HUES64 (cell line): ENCODE measurements at regions not wholly inside any gene's neighbourhood (a gene's known extent, or its start where the extent isn't known, plus 50 kb on each side); places are given as distances from the start of the nearest gene placed in this dataset.
"Not testable (repeated sequence)": the region's sequence is repeated elsewhere in the genome, so short reads cannot be mapped to it uniquely, and the experiment has no call there.

ENCODE experiments used
- H3K27ac ChIP-seq: 2 replicates; pipeline ENCODE4 v1.7.0; 2013; ENCODE audit warnings: low read depth, low read length, inconsistent platforms
- H3K27me3 ChIP-seq: 2 replicates; pipeline ENCODE4 v1.6.1; 2013; ENCODE audit warnings: mild to moderate bottlenecking, low read length; ENCODE audit not compliant: insufficient read depth
- H3K36me3 ChIP-seq: 2 replicates; pipeline ENCODE4 v1.6.1; 2013; ENCODE audit warnings: mild to moderate bottlenecking, low read length; ENCODE audit not compliant: insufficient read depth
- H3K4me1 ChIP-seq: 2 replicates; pipeline ENCODE4 v1.6.1; 2013; ENCODE audit warnings: mild to moderate bottlenecking, low read length, moderate library complexity; ENCODE audit not compliant: insufficient read depth
- H3K4me3 ChIP-seq: 2 replicates; pipeline ENCODE4 v1.5.1; 2013; ENCODE audit warnings: mild to moderate bottlenecking, low read length, moderate library complexity
- H3K9ac ChIP-seq: 2 replicates; pipeline ENCODE4 v1.6.1; 2013; ENCODE audit warnings: mild to moderate bottlenecking, low read depth, low read length
- H3K9me3 ChIP-seq: 2 replicates; pipeline ENCODE4 v1.6.1; 2013; ENCODE audit warnings: low read depth, low read length; ENCODE audit not compliant: insufficient read depth
- WGBS: fragments of 150-250, 120-280 bp; methylation state at CpG from one replicate; pipeline ENCODE4 v1.1.7; 2013; ENCODE audit warnings: missing lambda C conversion rate; 5-methylcytosine and 5-hydroxymethylcytosine counted together

GRCh38 chr5:82421119-82421518 lies 143.0 kb upstream of the RPS23 start:
- Histone ChIP-seq H3K27me3 (no peaks in the 10 kb centered on the region), H3K9ac (no peak overlapping the region), H3K27ac (no peak overlapping the region), H3K36me3 (no peaks in the 10 kb centered on the region), H3K9me3 (no peaks in the 10 kb centered on the region), H3K4me1 (peaks cover 18% of the 10 kb centered on the region; the same call in 1 of the 2 replicates), H3K4me3 (no peak overlapping the region)
- 92% methylated on average over 3 of the region's 3 CpGs for WGBS

- H3K9me3 ChIP-seq, H3K36me3 ChIP-seq, H3K9ac ChIP-seq, H3K27ac ChIP-seq, H3K4me3 ChIP-seq, H3K27me3 ChIP-seq: not testable (repeated sequence)
- H3K4me1 ChIP-seq: peaks cover 18% of the 10 kb centered on the region; the same call in 1 of the 2 replicates
- WGBS: 92% methylated on average over 4 of the region's 4 CpGs
Measured at GRCh38 chr5:82420524-82420923, 142.4 kb upstream of the RPS23 start.

GRCh38 chr5:82419559-82420332 lies 141.6 kb upstream of the RPS23 start:
- 41% methylated on average over 6 of the region's 6 CpGs for WGBS
- Histone ChIP-seq H3K4me1 (peaks cover 18% of the 10 kb centered on the region; the same call in 1 of the 2 replicates), H3K27ac (no peak overlapping the region), H3K36me3 (no peaks in the 10 kb centered on the region), H3K4me3 (no peak overlapping the region), H3K9me3 (no peaks in the 10 kb centered on the region), H3K9ac (no peak overlapping the region), H3K27me3 (no peaks in the 10 kb centered on the region)

- Histone ChIP-seq H3K36me3 (no peaks in the 10 kb centered on the region), H3K27me3 (no peaks in the 10 kb centered on the region), H3K4me1 (peaks cover 18% of the 10 kb centered on the region; the same call in 1 of the 2 replicates), H3K27ac (no peak overlapping the region), H3K9ac (no peak overlapping the region), H3K4me3 (no peak overlapping the region), H3K9me3 (no peaks in the 10 kb centered on the region)
- 47% methylated on average over 2 of the region's 2 CpGs for WGBS
Measured at GRCh38 chr5:82418608-82418950, 140.4 kb upstream of the RPS23 start.

- WGBS: 93% methylated on average over 11 of the region's 11 CpGs
- peaks cover 18% of the 10 kb centered on the region; the same call in 1 of the 2 replicates for H3K4me1 ChIP-seq
- no peak overlapping the region for H3K27ac ChIP-seq
Measured at GRCh38 chr5:82417776-82418607, 139.8 kb upstream of the RPS23 start.

GRCh38 chr5:82416512-82416911 lies 138.4 kb upstream of the RPS23 start:
- no peak overlapping the region for H3K4me3 ChIP-seq
- WGBS: 83% methylated on average over 4 of the region's 4 CpGs
- H3K36me3 ChIP-seq: no peaks in the 10 kb centered on the region
- H3K27ac ChIP-seq: no peak overlapping the region
- peaks cover 18% of the 10 kb centered on the region; the same call in 1 of the 2 replicates for H3K4me1 ChIP-seq
- no peaks in the 10 kb centered on the region for H3K27me3 ChIP-seq
- no peak overlapping the region for H3K9ac ChIP-seq
- no peaks in the 10 kb centered on the region for H3K9me3 ChIP-seq

More at GRCh38 chr5:82417776-82418607, 139.8 kb upstream of the RPS23 start:
- Histone ChIP-seq H3K36me3 (no peaks in the 10 kb centered on the region), H3K9me3 (no peaks in the 10 kb centered on the region), H3K9ac (no peak overlapping the region), H3K27me3 (no peaks in the 10 kb centered on the region), H3K4me3 (no peak overlapping the region)

- H3K4me1 ChIP-seq: peaks cover 5% of the 10 kb centered on the region; the same call in 1 of the 2 replicates
- H3K9ac ChIP-seq: no peak overlapping the region
- no peaks in the 10 kb centered on the region for H3K36me3 ChIP-seq
- no peak overlapping the region for H3K4me3 ChIP-seq
- H3K27me3 ChIP-seq: no peaks in the 10 kb centered on the region
- no peaks in the 10 kb centered on the region for H3K9me3 ChIP-seq
- no peak overlapping the region for H3K27ac ChIP-seq
Measured at GRCh38 chr5:82414041-82414388, 135.9 kb upstream of the RPS23 start.

- H3K27ac ChIP-seq: no peak overlapping the region
- 77% methylated on average over 6 of the region's 7 CpGs for WGBS
- H3K36me3 ChIP-seq: no peaks in the 10 kb centered on the region
- H3K27me3 ChIP-seq: no peaks in the 10 kb centered on the region
- no peaks in the 10 kb centered on the region for H3K9me3 ChIP-seq
- peaks cover 5% of the 10 kb centered on the region; the same call in 1 of the 2 replicates for H3K4me1 ChIP-seq
- H3K9ac ChIP-seq: no peak overlapping the region
- no peak overlapping the region for H3K4me3 ChIP-seq
Measured at GRCh38 chr5:82413302-82414040, 135.3 kb upstream of the RPS23 start.

GRCh38 chr5:82408033-82408432 lies 129.9 kb upstream of the RPS23 start:
- H3K27ac ChIP-seq: no peak overlapping the region
- no peak overlapping the region for H3K9ac ChIP-seq
- WGBS: 92% methylated on average over 3 of the region's 3 CpGs

GRCh38 chr5:82406205-82406773 lies 128.1 kb upstream of the RPS23 start:
- no peaks in the 10 kb centered on the region for H3K36me3 ChIP-seq
- 67% methylated on average over 13 of the region's 13 CpGs for WGBS
- H3K27ac ChIP-seq: no peak overlapping the region
- peaks cover 19% of the 10 kb centered on the region for H3K9me3 ChIP-seq
- peaks cover 18% of the 10 kb centered on the region for H3K4me1 ChIP-seq
- no peak overlapping the region for H3K9ac ChIP-seq
- no peaks in the 10 kb centered on the region for H3K27me3 ChIP-seq
- H3K4me3 ChIP-seq: no peak overlapping the region

More at GRCh38 chr5:82408033-82408432, 129.9 kb upstream of the RPS23 start:
- H3K4me1 ChIP-seq: peaks cover 18% of the 10 kb centered on the region
- H3K27me3 ChIP-seq: no peaks in the 10 kb centered on the region
- H3K9me3 ChIP-seq: peaks cover 19% of the 10 kb centered on the region
- H3K4me3 ChIP-seq: no peak overlapping the region
- no peaks in the 10 kb centered on the region for H3K36me3 ChIP-seq
